GM12864 (cell line): ENCODE measurements at regions not wholly inside any gene's neighbourhood (a gene's known extent, or its start where the extent isn't known, plus 50 kb on each side); places are given as distances from the start of the nearest gene placed in this dataset.
"Not testable (repeated sequence)": the region's sequence is repeated elsewhere in the genome, so short reads cannot be mapped to it uniquely, and the experiment has no call there.

Experiments
- DNase-seq: peaks from one replicate; pipeline ENCODE4 v3.0.0-alpha.2; 2011; ENCODE audit warnings: low read depth
- H3K4me3 ChIP-seq: 2 replicates; pipeline ENCODE4 v1.5.1; 2011; ENCODE audit warnings: mild to moderate bottlenecking, low read depth, low read length, control low read depth
- CTCF ChIP-seq: IDR thresholded peaks from 2 replicates; pipeline ENCODE4 v1.5.1; 2011; ENCODE audit warnings: low read depth, mild to moderate bottlenecking, moderate library complexity, low read length, control low read depth, inconsistent platforms; ENCODE audit errors: missing control alignments

GRCh38 chr9:19920401-19920800 is 131.6 kb upstream of the SLC24A2 start:
- H3K4me3 ChIP-seq, result no peak overlapping the region
- DNase-seq, result no peak
- no peak for TF ChIP-seq CTCF

- H3K4me3 ChIP-seq, result no peak overlapping the region
- DNase-seq, result no peak
- TF ChIP-seq CTCF, result no peak
These were observed 129.8 kb upstream of the SLC24A2 start for GRCh38 chr9:19918630-19919029.

GRCh38 chr9:19914044-19914443 is 125.2 kb upstream of the SLC24A2 start:
- H3K4me3 ChIP-seq, result no peak overlapping the region
- no peak for TF ChIP-seq CTCF
- no peak for DNase-seq

- DNase-seq, result no peak
- no peak for TF ChIP-seq CTCF
- no peak overlapping the region for H3K4me3 ChIP-seq
These were observed 124.3 kb upstream of the SLC24A2 start for GRCh38 chr9:19913151-19913550.

GRCh38 chr9:19903076-19903475 is 114.2 kb upstream of the SLC24A2 start:
- TF ChIP-seq CTCF, result no peak
- H3K4me3 ChIP-seq, result no peak overlapping the region
- DNase-seq, result no peak

GRCh38 chr9:19901586-19901985 is 112.7 kb upstream of the SLC24A2 start:
- no peak overlapping the region for H3K4me3 ChIP-seq
- TF ChIP-seq CTCF, result no peak
- no peak for DNase-seq

- TF ChIP-seq CTCF, result no peak
- no peak overlapping the region for H3K4me3 ChIP-seq
- no peak for DNase-seq
These were observed 107.3 kb upstream of the SLC24A2 start for GRCh38 chr9:19896161-19896560.

- not testable (repeated sequence) for DNase-seq, H3K4me3 ChIP-seq
These were observed 106.7 kb upstream of the SLC24A2 start for GRCh38 chr9:19895578-19895977.
